Effector CD8-positive, alpha-beta T cell (primary cell): ENCODE measurements at regions not wholly inside any gene's neighbourhood (a gene's known extent, or its start where the extent isn't known, plus 50 kb on each side); places are given as distances from the start of the nearest gene placed in this dataset.

Experiments
- DNase-seq: peaks from one replicate; lab custom pipeline; 2025; lab: John Stamatoyannopoulos, UW

- DNase-seq, result no peak
Observed at GRCh38 chr7:41795276-41795833, 92.5 kb upstream of the INHBA start.

- DNase-seq, result no peak
Observed at GRCh38 chr7:41793556-41793955, 90.7 kb upstream of the INHBA start.

- DNase-seq, result no peak
Observed at GRCh38 chr7:41792120-41792519, 89.2 kb upstream of the INHBA start.

- no peak for DNase-seq
Observed at GRCh38 chr7:41788556-41788955, 85.7 kb upstream of the INHBA start.

- no peak for DNase-seq
Observed at GRCh38 chr7:41787651-41788350, 84.9 kb upstream of the INHBA start.

GRCh38 chr7:41786944-41787343 is 84.1 kb upstream of the INHBA start:
- DNase-seq, result no peak

GRCh38 chr7:41786404-41786803 is 83.5 kb upstream of the INHBA start:
- DNase-seq, result no peak

- no peak for DNase-seq
Observed at GRCh38 chr7:41785840-41786239, 83.0 kb upstream of the INHBA start.

GRCh38 chr7:41785265-41785664 is 82.4 kb upstream of the INHBA start:
- no peak for DNase-seq

GRCh38 chr7:41779918-41780317 is 77.0 kb upstream of the INHBA start:
- no peak for DNase-seq

- DNase-seq, result no peak
Observed at GRCh38 chr7:41777894-41778596, 75.2 kb upstream of the INHBA start.

- no peak for DNase-seq
Observed at GRCh38 chr7:41774966-41775365, 72.1 kb upstream of the INHBA start.

- no peak for DNase-seq
Observed at GRCh38 chr7:41773756-41774155, 70.9 kb upstream of the INHBA start.

- DNase-seq, result no peak
Observed at GRCh38 chr7:41771717-41772116, 68.8 kb upstream of the INHBA start.

- no peak for DNase-seq
Observed at GRCh38 chr7:41769162-41769561, 66.3 kb upstream of the INHBA start.

GRCh38 chr7:41763626-41764025 is 60.7 kb upstream of the INHBA start:
- DNase-seq, result no peak

GRCh38 chr7:41762641-41763040 is 59.8 kb upstream of the INHBA start:
- no peak for DNase-seq

- DNase-seq, result no peak
Observed at GRCh38 chr7:41760293-41760692, 57.4 kb upstream of the INHBA start.

- no peak for DNase-seq
Observed at GRCh38 chr7:41758321-41758720, 55.4 kb upstream of the INHBA start.

- DNase-seq, result no peak
Observed at GRCh38 chr7:41756650-41757182, 53.8 kb upstream of the INHBA start.

- DNase-seq, result no peak
Observed at GRCh38 chr7:41755096-41755495, 52.2 kb upstream of the INHBA start.

GRCh38 chr7:41754046-41754445 is 51.2 kb upstream of the INHBA start:
- DNase-seq, result no peak
